ENCODE measurements at regions not wholly inside any gene's neighbourhood (a gene's known extent, or its start where the extent isn't known, plus 50 kb on each side); places are given as distances from the start of the nearest gene placed in this dataset.
"Not testable (repeated sequence)": the region's sequence is repeated elsewhere in the genome, so short reads cannot be mapped to it uniquely, and the experiment has no call there.

GRCh38 chr4:67332627-67333026 lies 212.7 kb downstream of the CENPC start:
- Histone ChIP-seq H3K9ac (ENCODE audit: low read depth, low read length) (no peak overlapping the region), H3K27me3 (ENCODE audit: control insufficient read depth, insufficient read depth, low read length) (no peaks in the 10 kb centered on the region), H3K4me1 (ENCODE audit: control insufficient read depth, insufficient read depth, low read length) (peaks cover 8% of the 10 kb centered on the region), H3K27ac (ENCODE audit: low read depth, low read length) (no peak overlapping the region), H3K36me3 (ENCODE audit: control insufficient read depth, insufficient read depth, low read length) (no peaks in the 10 kb centered on the region), H3K4me3 (ENCODE audit: low read depth, low read length) (no peak overlapping the region), H3K9me3 (ENCODE audit: control insufficient read depth, insufficient read depth, low read length) (no peaks in the 10 kb centered on the region)

GRCh38 chr4:67328393-67328792 lies 216.9 kb downstream of the CENPC start:
- H3K9ac ChIP-seq (ENCODE audit: low read depth, low read length), result no peak overlapping the region
- peaks cover 3% of the 10 kb centered on the region for H3K9me3 ChIP-seq (ENCODE audit: control insufficient read depth, insufficient read depth, low read length)
- H3K27ac ChIP-seq (ENCODE audit: low read depth, low read length), result no peak overlapping the region
- H3K4me1 ChIP-seq (ENCODE audit: control insufficient read depth, insufficient read depth, low read length), result peaks cover 17% of the 10 kb centered on the region
- H3K36me3 ChIP-seq (ENCODE audit: control insufficient read depth, insufficient read depth, low read length), result no peaks in the 10 kb centered on the region
- no peaks in the 10 kb centered on the region for H3K27me3 ChIP-seq (ENCODE audit: control insufficient read depth, insufficient read depth, low read length)
- no peak overlapping the region for H3K4me3 ChIP-seq (ENCODE audit: low read depth, low read length)

- H3K4me1 ChIP-seq (ENCODE audit: control insufficient read depth, insufficient read depth, low read length), result peaks cover 12% of the 10 kb centered on the region
- no peaks in the 10 kb centered on the region for H3K36me3 ChIP-seq (ENCODE audit: control insufficient read depth, insufficient read depth, low read length)
- H3K27me3 ChIP-seq (ENCODE audit: control insufficient read depth, insufficient read depth, low read length), result no peaks in the 10 kb centered on the region
- H3K9ac ChIP-seq (ENCODE audit: low read depth, low read length), result no peak overlapping the region
- no peak overlapping the region for H3K27ac ChIP-seq (ENCODE audit: low read depth, low read length)
- peaks cover 7% of the 10 kb centered on the region for H3K9me3 ChIP-seq (ENCODE audit: control insufficient read depth, insufficient read depth, low read length)
- no peak overlapping the region for H3K4me3 ChIP-seq (ENCODE audit: low read depth, low read length)
Observed at GRCh38 chr4:67328018-67328278, 217.4 kb downstream of the CENPC start.

- Histone ChIP-seq H3K27me3 (ENCODE audit: control insufficient read depth, insufficient read depth, low read length) (no peaks in the 10 kb centered on the region), H3K4me1 (ENCODE audit: control insufficient read depth, insufficient read depth, low read length) (peaks cover 11% of the 10 kb centered on the region), H3K4me3 (ENCODE audit: low read depth, low read length) (no peak overlapping the region), H3K9me3 (ENCODE audit: control insufficient read depth, insufficient read depth, low read length) (peaks cover 7% of the 10 kb centered on the region), H3K36me3 (ENCODE audit: control insufficient read depth, insufficient read depth, low read length) (no peaks in the 10 kb centered on the region), H3K9ac (ENCODE audit: low read depth, low read length) (no peak overlapping the region), H3K27ac (ENCODE audit: low read depth, low read length) (no peak overlapping the region)
Observed at GRCh38 chr4:67327245-67328017, 217.9 kb downstream of the CENPC start.

- H3K4me3 ChIP-seq (ENCODE audit: low read depth, low read length), result no peak overlapping the region
- no peak overlapping the region for H3K9ac ChIP-seq (ENCODE audit: low read depth, low read length)
- peaks cover 7% of the 10 kb centered on the region for H3K9me3 ChIP-seq (ENCODE audit: control insufficient read depth, insufficient read depth, low read length)
- no peaks in the 10 kb centered on the region for H3K36me3 ChIP-seq (ENCODE audit: control insufficient read depth, insufficient read depth, low read length)
- no peak overlapping the region for H3K27ac ChIP-seq (ENCODE audit: low read depth, low read length)
- no peaks in the 10 kb centered on the region for H3K27me3 ChIP-seq (ENCODE audit: control insufficient read depth, insufficient read depth, low read length)
- peaks cover 11% of the 10 kb centered on the region for H3K4me1 ChIP-seq (ENCODE audit: control insufficient read depth, insufficient read depth, low read length)
Observed at GRCh38 chr4:67325791-67326190, 219.5 kb downstream of the CENPC start.

GRCh38 chr4:67320645-67321044 lies 224.7 kb downstream of the CENPC start:
- H3K9me3 ChIP-seq (ENCODE audit: control insufficient read depth, insufficient read depth, low read length), result peaks cover 7% of the 10 kb centered on the region
- H3K4me1 ChIP-seq (ENCODE audit: control insufficient read depth, insufficient read depth, low read length), result 0 out of 2 replicates have a peak, but pooled peaks cover 3% of the 10 kb centered on the region
- no peak overlapping the region for H3K4me3 ChIP-seq (ENCODE audit: low read depth, low read length)
- H3K27me3 ChIP-seq (ENCODE audit: control insufficient read depth, insufficient read depth, low read length), result no peaks in the 10 kb centered on the region
- H3K27ac ChIP-seq (ENCODE audit: low read depth, low read length), result no peak overlapping the region
- H3K36me3 ChIP-seq (ENCODE audit: control insufficient read depth, insufficient read depth, low read length), result no peaks in the 10 kb centered on the region
- H3K9ac ChIP-seq (ENCODE audit: low read depth, low read length), result no peak overlapping the region

- H3K9ac ChIP-seq (ENCODE audit: low read depth, low read length); H3K9me3 ChIP-seq (ENCODE audit: control insufficient read depth, insufficient read depth, low read length); H3K4me1 ChIP-seq (ENCODE audit: control insufficient read depth, insufficient read depth, low read length); H3K36me3 ChIP-seq (ENCODE audit: control insufficient read depth, insufficient read depth, low read length); H3K4me3 ChIP-seq (ENCODE audit: low read depth, low read length); H3K27ac ChIP-seq (ENCODE audit: low read depth, low read length); H3K27me3 ChIP-seq (ENCODE audit: control insufficient read depth, insufficient read depth, low read length): not testable (repeated sequence)
Observed at GRCh38 chr4:67319607-67320006, 225.7 kb downstream of the CENPC start.

GRCh38 chr4:67300497-67301185 lies 244.7 kb downstream of the CENPC start:
- H3K4me3 ChIP-seq (ENCODE audit: low read depth, low read length); H3K4me1 ChIP-seq (ENCODE audit: control insufficient read depth, insufficient read depth, low read length); H3K9me3 ChIP-seq (ENCODE audit: control insufficient read depth, insufficient read depth, low read length); H3K27me3 ChIP-seq (ENCODE audit: control insufficient read depth, insufficient read depth, low read length); H3K9ac ChIP-seq (ENCODE audit: low read depth, low read length); H3K27ac ChIP-seq (ENCODE audit: low read depth, low read length); H3K36me3 ChIP-seq (ENCODE audit: control insufficient read depth, insufficient read depth, low read length): not testable (repeated sequence)

GRCh38 chr4:67292636-67293035 lies 252.7 kb downstream of the CENPC start:
- H3K36me3 ChIP-seq (ENCODE audit: control insufficient read depth, insufficient read depth, low read length), result no peaks in the 10 kb centered on the region
- H3K27me3 ChIP-seq (ENCODE audit: control insufficient read depth, insufficient read depth, low read length), result no peaks in the 10 kb centered on the region
- 0 out of 2 replicates have a peak, but pooled peaks cover 1% of the 10 kb centered on the region for H3K9me3 ChIP-seq (ENCODE audit: control insufficient read depth, insufficient read depth, low read length)
- H3K4me3 ChIP-seq (ENCODE audit: low read depth, low read length), result no peak overlapping the region
- H3K9ac ChIP-seq (ENCODE audit: low read depth, low read length), result no peak overlapping the region
- H3K4me1 ChIP-seq (ENCODE audit: control insufficient read depth, insufficient read depth, low read length), result peaks cover 7% of the 10 kb centered on the region
- no peak overlapping the region for H3K27ac ChIP-seq (ENCODE audit: low read depth, low read length)

- no peak overlapping the region for H3K27ac ChIP-seq (ENCODE audit: low read depth, low read length)
- no peak overlapping the region for H3K9ac ChIP-seq (ENCODE audit: low read depth, low read length)
- H3K4me1 ChIP-seq (ENCODE audit: control insufficient read depth, insufficient read depth, low read length), result peaks cover 7% of the 10 kb centered on the region
Observed at GRCh38 chr4:67292045-67292444, 253.3 kb downstream of the CENPC start.

GRCh38 chr4:67291644-67292043 lies 253.7 kb downstream of the CENPC start:
- no peaks in the 10 kb centered on the region for H3K36me3 ChIP-seq (ENCODE audit: control insufficient read depth, insufficient read depth, low read length)
- H3K27me3 ChIP-seq (ENCODE audit: control insufficient read depth, insufficient read depth, low read length), result no peaks in the 10 kb centered on the region
- 0 out of 2 replicates have a peak, but pooled peaks cover 6% of the 10 kb centered on the region for H3K9me3 ChIP-seq (ENCODE audit: control insufficient read depth, insufficient read depth, low read length)
- no peak overlapping the region for H3K9ac ChIP-seq (ENCODE audit: low read depth, low read length)
- peaks cover 7% of the 10 kb centered on the region for H3K4me1 ChIP-seq (ENCODE audit: control insufficient read depth, insufficient read depth, low read length)
- H3K27ac ChIP-seq (ENCODE audit: low read depth, low read length), result no peak overlapping the region
- no peak overlapping the region for H3K4me3 ChIP-seq (ENCODE audit: low read depth, low read length)

More at GRCh38 chr4:67292045-67292444, 253.3 kb downstream of the CENPC start:
- H3K9me3 ChIP-seq (ENCODE audit: control insufficient read depth, insufficient read depth, low read length), result 0 out of 2 replicates have a peak, but pooled peaks cover 6% of the 10 kb centered on the region
- no peaks in the 10 kb centered on the region for H3K36me3 ChIP-seq (ENCODE audit: control insufficient read depth, insufficient read depth, low read length)
- no peak overlapping the region for H3K4me3 ChIP-seq (ENCODE audit: low read depth, low read length)
- H3K27me3 ChIP-seq (ENCODE audit: control insufficient read depth, insufficient read depth, low read length), result no peaks in the 10 kb centered on the region

Measured in HUES48 (cell line).